Ecto neural progenitor cell (in vitro differentiated cells): ENCODE measurements at regions not wholly inside any gene's neighbourhood (a gene's known extent, or its start where the extent isn't known, plus 50 kb on each side); places are given as distances from the start of the nearest gene placed in this dataset.
"Not testable (repeated sequence)": the region's sequence is repeated elsewhere in the genome, so short reads cannot be mapped to it uniquely, and the experiment has no call there.

Experiments used
- DNase-seq: peaks from one replicate; pipeline ENCODE4 v3.0.0-alpha.2; 2018; ENCODE audit warnings: low spot score

GRCh38 chr17:54361073-54361472 is 538.3 kb downstream of the KIF2B start:
- not testable (repeated sequence) for DNase-seq

- DNase-seq: no peak
Observed at GRCh38 chr17:54368906-54369305, 531.7 kb upstream of the TOM1L1 start.

GRCh38 chr17:54372069-54372749 is 528.4 kb upstream of the TOM1L1 start:
- no peak for DNase-seq

GRCh38 chr17:54373970-54374369 is 526.7 kb upstream of the TOM1L1 start:
- DNase-seq: no peak

- DNase-seq: not testable (repeated sequence)
Observed at GRCh38 chr17:54376409-54376808, 524.2 kb upstream of the TOM1L1 start.

GRCh38 chr17:54381482-54381881 is 519.2 kb upstream of the TOM1L1 start:
- no peak for DNase-seq

- no peak for DNase-seq
Observed at GRCh38 chr17:54404259-54404658, 496.4 kb upstream of the TOM1L1 start.

- DNase-seq: no peak
Observed at GRCh38 chr17:54405826-54406225, 494.8 kb upstream of the TOM1L1 start.

- no peak for DNase-seq
Observed at GRCh38 chr17:54408731-54409130, 491.9 kb upstream of the TOM1L1 start.

GRCh38 chr17:54418467-54418866 is 482.2 kb upstream of the TOM1L1 start:
- DNase-seq: no peak

- no peak for DNase-seq
Observed at GRCh38 chr17:54425671-54426070, 475.0 kb upstream of the TOM1L1 start.

GRCh38 chr17:54426296-54426886 is 474.3 kb upstream of the TOM1L1 start:
- no peak for DNase-seq

- DNase-seq: no peak
Observed at GRCh38 chr17:54435966-54436365, 464.7 kb upstream of the TOM1L1 start.

GRCh38 chr17:54439816-54440215 is 460.8 kb upstream of the TOM1L1 start:
- DNase-seq: no peak

- no peak for DNase-seq
Observed at GRCh38 chr17:54451051-54451450, 449.6 kb upstream of the TOM1L1 start.

GRCh38 chr17:54452666-54453348 is 447.8 kb upstream of the TOM1L1 start:
- DNase-seq: no peak

GRCh38 chr17:54455251-54455868 is 445.3 kb upstream of the TOM1L1 start:
- DNase-seq: no peak

GRCh38 chr17:54465443-54465842 is 435.2 kb upstream of the TOM1L1 start:
- not testable (repeated sequence) for DNase-seq

- no peak for DNase-seq
Observed at GRCh38 chr17:54466875-54467274, 433.8 kb upstream of the TOM1L1 start.

GRCh38 chr17:54482843-54483242 is 417.8 kb upstream of the TOM1L1 start:
- no peak for DNase-seq

GRCh38 chr17:54493691-54494090 is 407.0 kb upstream of the TOM1L1 start:
- no peak for DNase-seq

GRCh38 chr17:54494721-54495715 is 405.6 kb upstream of the TOM1L1 start:
- DNase-seq: no peak
